ENCODE measurements at regions not wholly inside any gene's neighbourhood (a gene's known extent, or its start where the extent isn't known, plus 50 kb on each side); places are given as distances from the start of the nearest gene placed in this dataset.
A peak's percentile ranks its signal among the peaks of the same experiment; 100 is the strongest.

GRCh38 chr2:166671235-166671634 is 177.2 kb upstream of the SCN7A start:
- no peak overlapping the region for H3K4me2 ChIP-seq (ENCODE audit: insufficient read depth, low read length)
- POLR2A ChIA-PET = no interaction called here
- BruUV-seq (replicated peaks) = no TSS peak
- no peaks in the 10 kb centered on the region for H4K20me1 ChIP-seq (replicated peaks; ENCODE audit: control insufficient read depth, extremely low read depth, insufficient read depth, low read length)
- FAIRE-seq (no peak), DNase-seq (ENCODE audit: low read depth, low spot score) (no peak)
- H3K36me3 ChIP-seq (ENCODE audit: control insufficient read depth in 2 of 2, extremely low read depth in 1 of 2, insufficient read depth in 2 of 2, low read length in 2 of 2) = no peaks in the 10 kb centered on the region
- CTCF ChIA-PET = no interaction called here
- no peaks in the 10 kb centered on the region for H3K79me2 ChIP-seq (ENCODE audit: control insufficient read depth, insufficient read depth, low read length)
- no peaks in the 10 kb centered on the region for H3K9me3 ChIP-seq (replicated peaks; ENCODE audit: control insufficient read depth, insufficient read depth, low read length)
- no peak overlapping the region for H3K9ac ChIP-seq (replicated peaks; ENCODE audit: extremely low read depth, insufficient read depth, low read length)
- no peak overlapping the region for H3K27ac ChIP-seq (ENCODE audit: insufficient read depth, low read depth, low read length)
- no peaks in the 10 kb centered on the region for H3K4me1 ChIP-seq (ENCODE audit: control insufficient read depth, extremely low read depth, insufficient read depth, low read length)
- intact Hi-C loops (cut with micrococcal nuclease) (no loop called here), dilution Hi-C loops (cut with MboI; ENCODE audit: extremely low pct_ligation_motif_present, low sequenced_read_pairs) (no loop called here)
- TF ChIP-seq, protein P1, sequence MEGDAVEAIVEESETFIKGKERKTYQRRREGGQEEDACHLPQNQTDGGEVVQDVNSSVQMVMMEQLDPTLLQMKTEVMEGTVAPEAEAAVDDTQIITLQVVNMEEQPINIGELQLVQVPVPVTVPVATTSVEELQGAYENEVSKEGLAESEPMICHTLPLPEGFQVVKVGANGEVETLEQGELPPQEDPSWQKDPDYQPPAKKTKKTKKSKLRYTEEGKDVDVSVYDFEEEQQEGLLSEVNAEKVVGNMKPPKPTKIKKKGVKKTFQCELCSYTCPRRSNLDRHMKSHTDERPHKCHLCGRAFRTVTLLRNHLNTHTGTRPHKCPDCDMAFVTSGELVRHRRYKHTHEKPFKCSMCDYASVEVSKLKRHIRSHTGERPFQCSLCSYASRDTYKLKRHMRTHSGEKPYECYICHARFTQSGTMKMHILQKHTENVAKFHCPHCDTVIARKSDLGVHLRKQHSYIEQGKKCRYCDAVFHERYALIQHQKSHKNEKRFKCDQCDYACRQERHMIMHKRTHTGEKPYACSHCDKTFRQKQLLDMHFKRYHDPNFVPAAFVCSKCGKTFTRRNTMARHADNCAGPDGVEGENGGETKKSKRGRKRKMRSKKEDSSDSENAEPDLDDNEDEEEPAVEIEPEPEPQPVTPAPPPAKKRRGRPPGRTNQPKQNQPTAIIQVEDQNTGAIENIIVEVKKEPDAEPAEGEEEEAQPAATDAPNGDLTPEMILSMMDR (IDR thresholded peaks at IDR 0.05; ENCODE audit: extremely low read depth in 1 of 2, insufficient read depth in 1 of 2, low read depth in 1 of 2, low read length in 2 of 2) = no peak
- TF ChIP-seq POLR2AphosphoS5 (IDR thresholded peaks at IDR 0.05; ENCODE audit: insufficient read depth, low read depth, low read length) (no peak), EZH2 (IDR thresholded peaks at IDR 0.05; ENCODE audit: borderline replicate concordance, low read depth, low read length, severe bottlenecking) (no peak), FOS (IDR thresholded peaks at IDR 0.05; ENCODE audit: borderline replicate concordance, insufficient read depth, low read length) (peak; percentile 9)
- H3K4me3 ChIP-seq (replicated peaks in 1 of 3; ENCODE audit: insufficient read depth in 1 of 3, low read depth in 1 of 3, low read length in 3 of 3) = no peak overlapping the region
- H2AFZ ChIP-seq (ENCODE audit: low read depth, low read length) = no peak overlapping the region
- no peaks in the 10 kb centered on the region for H3K27me3 ChIP-seq (ENCODE audit: control insufficient read depth in 2 of 2, insufficient read depth in 2 of 2, low read length in 2 of 2)
- peaks cover 2% of the 10 kb centered on the region for H3K9me1 ChIP-seq (replicated peaks; ENCODE audit: control insufficient read depth, extremely low read depth, insufficient read depth, low read length)
